ENCODE measurements at regions not wholly inside any gene's neighbourhood (a gene's known extent, or its start where the extent isn't known, plus 50 kb on each side); places are given as distances from the start of the nearest gene placed in this dataset.

DNA sequence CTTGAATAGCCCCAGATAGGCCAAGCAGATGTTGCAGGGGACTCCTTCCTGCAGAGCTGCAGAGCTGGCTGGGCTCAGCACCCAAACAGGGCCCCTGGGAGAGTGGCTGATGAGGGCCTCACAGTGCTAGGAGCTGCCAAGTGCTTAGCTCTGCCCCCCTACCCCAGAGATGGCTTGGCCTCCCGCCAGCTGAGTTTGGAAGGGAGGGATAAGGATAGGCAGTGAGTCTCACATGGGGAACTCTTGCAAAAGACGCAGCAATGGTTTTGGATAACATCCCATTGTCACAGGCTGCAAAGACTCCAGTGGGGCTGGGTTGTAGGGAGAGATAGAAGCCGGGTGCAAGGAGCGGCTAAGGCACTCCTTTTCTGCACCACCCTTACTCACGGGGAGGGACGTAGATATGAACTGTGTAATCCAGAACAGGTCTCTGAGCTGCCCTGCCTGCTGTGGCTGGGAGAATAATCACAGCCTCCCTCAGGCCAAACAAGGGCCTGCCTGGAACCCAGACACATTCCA, 52.9 kb upstream of the MAF start:
- H3K79me1 ChIP-seq (ENCODE audit: insufficient read depth, low read depth, low read length, poor library complexity, severe bottlenecking) = no peaks in the 10 kb centered on the region
- H4K8ac ChIP-seq (replicated peaks; ENCODE audit: insufficient read length, low read depth, low read length) = no peak overlapping the region
- no peak overlapping the region for H3T11ph ChIP-seq (ENCODE audit: low read length)
- Mint-ChIP-seq H3K27ac (no peak overlapping the region), H3K36me3 (ENCODE audit: insufficient read depth in 1 of 3, low read depth in 3 of 3) (no peaks in the 10 kb centered on the region), H3K4me1 (peaks cover 0 to 5% of the 10 kb centered on the region in 2 experiments; a peak in 3 of 4 replicates), H3K4me3 (no peak overlapping the region), H3K9me3 (no peaks in the 10 kb centered on the region), H3K27me3 (ENCODE audit: low read depth) (no peaks in the 10 kb centered on the region)
- no peak overlapping the region for H3K56ac ChIP-seq (ENCODE audit: insufficient read length, low read depth, low read length)
- no peak overlapping the region for H4K5ac ChIP-seq (ENCODE audit: insufficient read length, low read depth, low read length)
- H2AFZ ChIP-seq (ENCODE audit: low read length) = no peak overlapping the region
- no peak overlapping the region for H3K9ac ChIP-seq (ENCODE audit: extremely low read depth, insufficient read length, low read length)
- no peak overlapping the region for H3K4me2 ChIP-seq (ENCODE audit: insufficient read depth, insufficient read length, low read length)
- no peak overlapping the region for H3K18ac ChIP-seq (ENCODE audit: insufficient read length, low read depth, low read length)
- no peaks in the 10 kb centered on the region for H3K27me3 ChIP-seq (ENCODE audit: insufficient read depth, low read length)
- H3K23me2 ChIP-seq (ENCODE audit: insufficient read length, low read depth, low read length, poor library complexity, severe bottlenecking) = no peaks in the 10 kb centered on the region
- no peak overlapping the region for H2BK5ac ChIP-seq (ENCODE audit: insufficient read length, low read length)
- H4K20me1 ChIP-seq (ENCODE audit: control insufficient read depth, insufficient read depth, insufficient read length) = no peaks in the 10 kb centered on the region
- no peak overlapping the region; the same call in 1 of the 2 replicates for H3K14ac ChIP-seq (ENCODE audit: insufficient read depth, low read length)
- H2BK12ac ChIP-seq (ENCODE audit: insufficient read length, low read depth, low read length) = no peak overlapping the region
- TF ChIP-seq, protein P1, sequence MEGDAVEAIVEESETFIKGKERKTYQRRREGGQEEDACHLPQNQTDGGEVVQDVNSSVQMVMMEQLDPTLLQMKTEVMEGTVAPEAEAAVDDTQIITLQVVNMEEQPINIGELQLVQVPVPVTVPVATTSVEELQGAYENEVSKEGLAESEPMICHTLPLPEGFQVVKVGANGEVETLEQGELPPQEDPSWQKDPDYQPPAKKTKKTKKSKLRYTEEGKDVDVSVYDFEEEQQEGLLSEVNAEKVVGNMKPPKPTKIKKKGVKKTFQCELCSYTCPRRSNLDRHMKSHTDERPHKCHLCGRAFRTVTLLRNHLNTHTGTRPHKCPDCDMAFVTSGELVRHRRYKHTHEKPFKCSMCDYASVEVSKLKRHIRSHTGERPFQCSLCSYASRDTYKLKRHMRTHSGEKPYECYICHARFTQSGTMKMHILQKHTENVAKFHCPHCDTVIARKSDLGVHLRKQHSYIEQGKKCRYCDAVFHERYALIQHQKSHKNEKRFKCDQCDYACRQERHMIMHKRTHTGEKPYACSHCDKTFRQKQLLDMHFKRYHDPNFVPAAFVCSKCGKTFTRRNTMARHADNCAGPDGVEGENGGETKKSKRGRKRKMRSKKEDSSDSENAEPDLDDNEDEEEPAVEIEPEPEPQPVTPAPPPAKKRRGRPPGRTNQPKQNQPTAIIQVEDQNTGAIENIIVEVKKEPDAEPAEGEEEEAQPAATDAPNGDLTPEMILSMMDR (conservative IDR thresholded peaks at IDR 0.05) = no peak
- H3K79me2 ChIP-seq (ENCODE audit: insufficient read depth, low read length) = no peaks in the 10 kb centered on the region
- no peaks in the 10 kb centered on the region; the same call in 1 of the 2 replicates for H3K4me1 ChIP-seq (ENCODE audit: insufficient read depth, low read length)
- no peak overlapping the region for H2BK120ac ChIP-seq (ENCODE audit: low read depth, low read length, poor library complexity, severe bottlenecking)
- no peak overlapping the region for H3K23ac ChIP-seq (ENCODE audit: insufficient read length, low read depth, low read length)
- no peaks in the 10 kb centered on the region for H3K9me3 ChIP-seq (ENCODE audit: control insufficient read depth, low read depth, low read length)
- H2AK5ac ChIP-seq (ENCODE audit: insufficient read length, low read length) = no peak overlapping the region
- H4K91ac ChIP-seq (ENCODE audit: insufficient read length, low read depth, low read length) = no peak overlapping the region
- no peak overlapping the region for H2BK15ac ChIP-seq (ENCODE audit: low read depth, low read length)
- no peak overlapping the region for H3K4ac ChIP-seq (ENCODE audit: low read depth, low read length)
- WGBS (ENCODE audit: extremely low coverage, insufficient read length, low lambda C conversion rate) = no CpG with 5 or more reads among the region's 6 CpGs
- no peak overlapping the region for H2BK20ac ChIP-seq (ENCODE audit: low read depth, low read length, poor library complexity, severe bottlenecking)
- no peak overlapping the region for H3K27ac ChIP-seq (ENCODE audit: insufficient read length, low read depth, low read length)
- DNase-seq = no peak

All from H9 (cell line).